Fibroblast of the conjunctiva (primary cell): ENCODE measurements at regions not wholly inside any gene's neighbourhood (a gene's known extent, or its start where the extent isn't known, plus 50 kb on each side); places are given as distances from the start of the nearest gene placed in this dataset.
"Not testable (repeated sequence)": the region's sequence is repeated elsewhere in the genome, so short reads cannot be mapped to it uniquely, and the experiment has no call there.

Source experiments
- DNase-seq: peaks from one replicate; pipeline ENCODE4 v3.0.0-alpha.2; 2010; ENCODE audit warnings: low read depth

DNA sequence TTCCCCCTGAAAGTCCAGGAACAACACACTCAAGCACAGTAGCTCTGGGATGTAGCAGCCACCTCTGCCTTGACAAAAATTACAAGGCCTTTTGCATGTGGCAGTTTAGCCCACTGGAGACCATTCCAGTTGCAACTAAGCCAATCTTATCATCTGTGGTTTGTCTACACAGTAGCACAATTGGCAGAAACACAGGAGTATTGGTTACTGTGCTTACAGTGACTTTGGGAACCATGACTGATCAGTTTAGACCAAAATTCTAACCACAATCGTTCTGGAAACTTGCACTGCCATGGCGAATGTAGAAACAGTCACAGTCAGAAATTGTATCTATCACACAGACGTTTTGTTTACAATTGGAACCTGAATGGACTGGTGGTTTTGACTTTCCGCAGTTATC, 403.7 kb upstream of the MEIS1 start:
- no peak for DNase-seq

DNA sequence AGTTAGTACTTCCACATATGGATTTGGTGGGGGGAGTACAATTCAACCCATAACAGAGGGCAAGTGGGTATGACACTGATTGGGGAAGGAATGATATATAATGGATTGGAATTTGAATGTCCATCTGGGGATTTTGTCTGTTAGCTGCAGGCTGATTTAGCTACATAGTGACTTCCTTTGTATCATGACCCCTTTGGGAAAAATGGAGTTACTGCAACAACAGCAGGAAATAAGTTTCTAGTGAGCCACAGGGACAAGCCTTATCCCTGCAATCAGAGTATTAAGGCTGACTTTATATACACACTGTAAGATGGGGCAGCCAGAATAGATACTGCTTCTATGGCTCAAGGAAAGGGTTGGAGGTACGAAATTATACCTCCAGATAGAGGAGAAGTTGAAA, 404.4 kb upstream of the MEIS1 start:
- DNase-seq = no peak

DNA sequence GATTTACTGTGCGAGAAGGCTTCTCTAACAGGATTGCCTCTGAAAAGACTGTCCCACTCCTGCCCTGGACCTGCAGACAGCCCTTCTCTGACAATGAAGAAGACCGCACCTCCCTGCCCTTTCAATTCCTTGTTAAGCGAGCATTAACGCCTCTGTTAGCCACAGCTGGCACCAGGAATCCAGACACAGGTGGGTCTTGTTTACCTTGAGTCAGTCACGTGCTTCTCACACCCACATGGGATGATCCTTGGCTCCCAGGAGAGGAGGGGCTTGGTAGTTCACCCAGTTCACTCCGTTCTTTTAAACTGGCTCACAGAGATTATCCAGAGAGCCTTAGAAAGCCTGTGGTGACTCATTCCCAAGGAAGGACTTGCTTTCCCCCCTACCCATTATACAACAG, 410.5 kb upstream of the MEIS1 start:
- no peak for DNase-seq

DNA sequence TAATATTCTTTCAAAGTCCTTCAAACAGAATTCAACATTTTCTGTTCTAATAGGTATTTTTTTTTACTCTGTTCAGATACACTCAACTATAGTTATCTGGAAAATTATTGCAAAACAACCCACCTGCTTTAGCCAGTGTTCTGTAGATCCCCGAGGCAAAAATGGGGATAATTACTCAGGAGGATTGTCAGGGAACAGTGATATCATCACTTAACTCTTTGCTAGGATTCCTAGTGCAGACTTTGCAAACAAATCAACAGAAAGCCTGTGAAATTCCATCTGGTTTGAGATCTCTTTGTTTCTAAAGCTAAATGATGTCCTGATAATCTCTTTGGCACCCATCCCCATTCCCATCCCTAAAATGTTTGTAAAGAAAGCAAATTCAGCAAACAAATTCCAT, 413.6 kb upstream of the MEIS1 start:
- DNase-seq = no peak

DNA sequence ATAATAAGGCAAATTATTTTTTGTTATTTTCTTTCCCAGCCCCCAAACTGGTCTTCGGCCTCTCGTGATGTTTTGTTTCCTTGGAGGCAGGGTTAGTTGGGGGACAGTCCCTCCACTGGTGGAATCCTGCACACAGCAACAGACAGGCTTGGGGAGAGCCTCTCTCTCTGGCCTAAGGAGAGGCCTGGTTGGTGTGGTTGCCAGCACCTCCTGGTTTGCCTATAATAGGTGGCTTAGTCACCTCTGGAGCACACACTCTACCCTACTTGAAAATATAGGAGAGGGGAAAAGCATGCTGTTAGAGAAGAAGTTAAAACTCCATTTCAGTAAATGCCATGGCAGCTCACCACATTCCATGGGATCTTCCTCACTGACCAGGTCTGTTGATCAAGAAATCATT, 417.2 kb upstream of the MEIS1 start:
- DNase-seq = no peak

DNA sequence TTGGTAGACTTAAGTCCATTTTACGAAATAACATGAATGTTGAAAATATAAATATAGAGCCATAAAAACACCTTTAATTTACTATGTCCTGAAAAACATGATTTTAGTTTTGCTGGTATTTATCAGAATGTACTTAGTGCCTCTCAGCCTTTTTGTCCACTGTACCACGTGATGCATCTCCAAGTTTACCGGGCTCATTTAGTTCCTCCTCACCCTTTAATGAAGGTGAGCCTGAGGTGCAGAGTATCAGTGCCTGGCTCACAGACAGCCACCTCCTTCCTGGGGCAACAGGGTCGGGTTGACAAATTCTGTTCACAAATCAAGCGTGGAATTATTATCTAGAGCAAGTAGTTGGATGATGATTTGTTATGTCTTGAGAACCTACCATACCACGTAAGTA, 420.5 kb upstream of the MEIS1 start:
- no peak for DNase-seq

DNA sequence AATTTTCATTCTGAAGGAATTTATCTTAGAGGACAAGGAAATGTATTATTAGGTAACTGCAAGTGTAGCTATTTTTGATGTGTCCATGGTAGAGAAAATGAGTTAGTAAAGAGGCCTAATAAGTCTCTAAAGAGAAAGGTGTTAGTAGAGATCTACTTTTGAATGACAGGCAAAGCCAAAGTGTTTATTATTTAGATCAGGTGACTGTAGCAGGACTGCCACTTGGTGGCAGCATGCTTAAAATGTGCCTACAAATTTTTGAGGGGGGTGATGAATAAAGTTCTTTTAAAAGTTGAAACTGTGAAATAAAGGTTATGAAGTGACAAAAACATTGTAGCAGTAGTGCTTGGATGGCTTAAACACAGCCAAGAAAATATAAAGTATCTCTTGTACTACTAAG, 421.5 kb upstream of the MEIS1 start:
- no peak for DNase-seq

DNA sequence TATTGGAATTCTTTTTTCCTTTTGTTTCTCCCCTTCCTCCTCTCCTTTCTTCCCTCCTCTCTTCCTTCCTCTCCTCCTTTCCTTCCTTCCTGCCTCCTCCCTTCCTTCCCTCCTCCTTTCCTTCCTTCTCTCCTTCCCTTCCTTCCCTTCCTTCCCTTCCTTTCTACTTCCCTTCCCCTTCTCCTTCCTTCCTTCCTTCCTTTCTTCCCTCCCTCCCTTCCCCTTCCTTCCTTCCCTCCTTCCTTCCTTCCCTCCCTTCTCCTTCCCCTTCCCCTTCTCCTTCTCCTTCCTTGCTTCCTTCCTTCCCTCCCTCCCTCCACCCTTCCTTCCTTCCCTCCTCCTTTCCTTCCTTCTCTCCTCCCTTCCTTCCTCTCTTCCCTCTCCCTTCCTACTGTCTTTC, 431.0 kb upstream of the MEIS1 start:
- no peak for DNase-seq

DNA sequence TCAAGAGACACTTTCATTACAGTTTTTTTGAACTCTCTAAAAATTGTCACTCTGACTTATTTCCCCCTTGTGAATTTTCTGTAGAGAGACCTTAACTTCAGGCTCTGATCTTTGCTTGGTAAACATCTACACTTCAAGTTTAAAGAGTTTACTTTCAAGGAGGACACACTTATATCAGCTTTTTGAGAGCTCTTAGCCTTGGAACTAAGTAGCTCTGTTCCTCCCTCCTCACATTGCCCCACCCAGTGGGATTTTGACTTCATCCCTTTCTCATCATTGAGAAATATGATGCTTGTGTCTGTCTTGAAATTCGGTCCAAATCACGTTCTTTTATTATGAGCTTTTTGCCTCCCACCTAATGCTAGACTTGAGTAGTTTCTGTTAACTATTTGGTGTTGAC, 433.4 kb upstream of the MEIS1 start:
- DNase-seq = no peak

DNA sequence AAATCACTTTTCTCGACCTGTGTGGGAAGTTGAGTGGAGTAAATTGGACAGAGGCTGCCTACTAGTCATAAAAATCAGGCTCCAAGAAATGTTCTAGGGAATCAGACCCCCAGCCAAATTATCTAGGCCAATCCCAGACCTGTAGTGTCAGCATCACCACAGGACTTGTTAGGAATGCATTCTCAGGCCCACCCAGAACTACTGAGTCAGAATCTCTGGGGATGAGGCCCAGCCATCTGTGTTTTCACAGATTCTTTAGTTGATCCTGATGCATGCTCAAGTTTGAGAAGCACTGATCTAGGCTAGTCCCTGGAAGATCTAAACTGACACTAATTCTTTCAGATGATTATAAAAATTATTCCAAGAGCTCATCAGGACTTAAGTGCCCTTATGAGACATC, 434.0 kb upstream of the MEIS1 start:
- no peak for DNase-seq

DNA sequence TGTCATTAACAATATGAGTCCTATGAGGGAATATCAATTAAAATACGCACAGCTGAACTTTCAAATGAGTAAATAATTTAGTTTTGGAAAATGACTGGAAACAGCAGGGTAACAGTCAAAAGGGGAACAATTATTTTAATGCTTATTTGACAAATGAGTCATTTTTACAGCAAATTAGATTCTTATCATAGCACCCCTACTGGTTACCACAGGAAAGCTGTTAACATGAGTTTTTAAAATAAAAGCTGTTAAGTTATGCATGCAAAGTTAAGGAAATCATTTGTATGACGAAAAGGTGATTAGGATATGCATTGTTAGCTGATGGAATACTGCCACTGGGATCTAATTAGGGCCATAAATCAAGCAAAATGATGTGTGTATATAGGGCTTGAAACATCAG, 435.1 kb upstream of the MEIS1 start:
- no peak for DNase-seq

DNA sequence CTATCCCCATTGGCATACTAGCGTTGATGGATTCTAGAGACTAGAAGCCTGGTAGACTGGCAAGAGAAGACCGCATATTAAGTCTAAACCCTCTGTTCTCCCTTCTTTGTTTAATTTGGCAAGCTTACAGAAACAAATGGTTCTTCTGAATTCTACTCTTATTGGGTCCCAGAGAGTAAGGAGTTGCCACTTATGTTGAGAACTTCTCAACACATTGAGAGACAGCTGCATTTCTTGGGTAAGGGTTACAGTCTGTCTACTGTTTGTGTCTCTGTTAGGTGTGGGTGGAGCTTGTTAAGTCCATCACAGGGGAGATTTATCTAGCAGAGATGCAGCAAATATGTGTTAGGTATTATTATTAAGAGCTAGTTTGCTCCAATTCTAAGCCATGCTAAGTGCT, 435.8 kb upstream of the MEIS1 start:
- no peak for DNase-seq

DNA sequence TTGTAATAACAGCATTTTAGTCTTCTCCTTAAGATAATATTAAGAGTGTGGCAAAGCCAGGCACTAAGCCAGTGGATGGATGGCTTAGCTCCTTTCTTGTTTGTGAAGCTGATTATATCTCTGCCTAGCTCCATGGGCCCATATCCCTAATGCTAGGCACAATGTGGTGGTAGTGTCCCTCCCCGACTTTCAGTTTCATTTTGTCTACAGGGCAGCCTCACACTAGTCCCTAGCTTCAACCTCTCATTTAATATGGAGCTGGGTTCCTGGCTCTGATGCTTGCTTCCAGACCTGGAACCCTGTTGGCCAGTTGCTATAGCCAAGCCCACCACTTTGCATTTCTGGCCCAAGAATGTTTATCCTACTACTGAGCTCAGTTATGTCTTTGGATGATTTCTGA, 437.0 kb upstream of the MEIS1 start:
- no peak for DNase-seq

DNA sequence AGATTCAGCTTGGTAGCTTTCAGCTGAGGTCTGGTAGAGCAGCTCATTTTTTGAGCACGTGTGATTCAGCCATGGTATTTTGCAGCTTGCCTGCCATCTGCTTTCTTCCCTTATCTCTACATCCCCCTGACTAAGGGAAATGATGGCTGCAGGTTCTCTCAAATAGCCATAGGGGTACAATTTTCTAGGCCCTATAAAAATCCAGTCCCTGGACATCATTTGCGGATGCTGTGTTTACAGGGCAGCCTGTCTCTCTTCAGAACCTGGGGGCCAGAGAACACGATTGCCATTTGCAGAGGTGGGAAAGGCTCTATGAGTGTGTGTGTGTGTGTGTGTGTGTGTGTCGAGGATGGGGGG, 442.7 kb upstream of the MEIS1 start:
- DNase-seq = no peak

DNA sequence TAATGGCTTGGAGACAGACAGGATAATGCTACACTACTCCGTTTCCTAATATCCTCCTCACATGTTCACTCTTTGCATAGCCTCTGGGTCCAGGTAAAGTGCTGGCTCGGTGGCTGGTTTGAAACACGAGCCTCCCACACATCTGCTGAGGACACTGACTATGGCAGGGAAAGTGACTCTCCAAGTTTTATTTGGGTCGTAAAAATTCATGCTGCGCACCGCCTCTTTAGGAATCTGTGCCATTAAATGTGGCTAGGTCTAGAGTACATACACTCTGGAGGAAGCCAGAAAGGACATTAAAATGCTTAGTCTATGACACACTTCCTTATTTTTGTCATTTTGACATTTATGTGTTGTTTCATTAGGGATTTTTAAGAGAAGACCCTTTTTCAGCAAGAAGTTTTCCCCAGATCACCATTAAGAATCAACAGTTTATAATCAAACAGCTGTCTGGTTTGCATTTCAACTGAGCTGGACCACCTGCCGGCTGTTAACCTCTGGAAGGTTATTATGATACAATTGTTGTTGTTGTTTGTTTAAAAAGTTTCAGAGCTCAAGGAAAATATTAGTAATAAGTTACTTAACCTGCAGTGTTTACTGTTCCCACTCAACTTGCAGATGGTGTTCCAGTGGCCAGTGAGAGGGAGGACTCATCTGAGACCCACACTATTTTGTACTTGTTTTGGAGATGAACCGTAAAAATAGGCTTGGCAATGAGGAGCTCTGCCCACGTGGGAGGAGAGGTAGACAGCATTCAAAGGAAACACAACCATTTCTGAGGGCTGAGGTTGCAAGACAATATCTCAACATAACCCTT, 443.3 kb upstream of the MEIS1 start:
- no peak for DNase-seq

DNA sequence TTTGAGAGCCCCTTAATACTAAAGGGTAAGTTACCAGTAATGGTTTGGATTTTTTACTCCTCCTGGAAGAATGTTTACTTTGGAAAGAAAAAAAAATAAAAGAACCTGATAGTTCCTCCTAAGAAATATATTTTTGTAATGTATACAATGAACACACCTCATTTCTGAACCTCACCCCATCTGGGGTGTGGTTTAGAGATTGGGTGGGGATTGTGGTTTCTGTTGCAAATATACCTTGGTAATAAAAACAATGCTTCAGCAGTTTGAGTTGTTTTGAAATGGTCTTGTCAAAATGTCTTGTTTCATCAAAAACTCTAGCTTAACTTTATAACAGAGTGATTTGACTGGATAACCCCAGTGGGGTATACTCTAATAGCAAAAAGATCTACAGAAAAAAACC, 448.9 kb upstream of the MEIS1 start:
- no peak for DNase-seq

DNA sequence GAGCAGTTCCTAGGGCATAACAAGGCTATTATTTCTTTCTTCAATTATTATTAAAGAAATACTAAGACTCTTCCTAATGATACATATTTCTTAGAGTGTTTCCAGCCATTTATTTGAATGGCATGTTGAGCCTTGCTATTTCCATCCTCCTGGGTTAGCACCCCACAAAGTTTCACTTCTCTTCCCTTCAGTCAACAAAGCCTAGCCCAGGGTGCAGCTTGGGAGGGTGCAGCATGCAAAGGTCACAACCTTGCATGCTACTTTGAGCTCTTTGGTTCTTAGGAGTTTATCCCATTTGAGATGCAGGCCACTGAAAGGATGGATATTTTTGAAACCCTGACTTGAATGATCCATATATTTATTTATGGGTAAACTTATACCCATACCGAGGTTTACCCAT, 454.4 kb upstream of the MEIS1 start:
- no peak for DNase-seq

DNA sequence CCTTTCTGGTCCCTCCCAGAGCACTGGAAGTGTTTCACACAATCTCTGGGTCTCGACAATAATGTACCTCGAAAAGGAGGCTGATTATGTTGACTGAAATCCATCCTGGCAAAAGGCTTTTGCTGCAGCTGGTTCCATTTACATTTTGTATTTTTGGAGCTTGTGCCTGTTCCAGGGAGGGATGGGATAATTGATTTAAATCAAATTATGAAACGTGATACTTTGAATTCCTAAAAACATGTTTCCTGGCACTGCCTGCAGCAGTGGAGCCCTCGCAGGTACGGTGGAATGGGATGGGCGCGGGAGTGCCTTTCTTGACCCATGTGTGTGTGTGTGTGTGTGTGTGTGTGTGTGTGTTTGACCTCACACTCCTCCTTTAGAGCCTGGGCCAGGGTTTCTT, 455.5 kb upstream of the MEIS1 start:
- DNase-seq = no peak

DNA sequence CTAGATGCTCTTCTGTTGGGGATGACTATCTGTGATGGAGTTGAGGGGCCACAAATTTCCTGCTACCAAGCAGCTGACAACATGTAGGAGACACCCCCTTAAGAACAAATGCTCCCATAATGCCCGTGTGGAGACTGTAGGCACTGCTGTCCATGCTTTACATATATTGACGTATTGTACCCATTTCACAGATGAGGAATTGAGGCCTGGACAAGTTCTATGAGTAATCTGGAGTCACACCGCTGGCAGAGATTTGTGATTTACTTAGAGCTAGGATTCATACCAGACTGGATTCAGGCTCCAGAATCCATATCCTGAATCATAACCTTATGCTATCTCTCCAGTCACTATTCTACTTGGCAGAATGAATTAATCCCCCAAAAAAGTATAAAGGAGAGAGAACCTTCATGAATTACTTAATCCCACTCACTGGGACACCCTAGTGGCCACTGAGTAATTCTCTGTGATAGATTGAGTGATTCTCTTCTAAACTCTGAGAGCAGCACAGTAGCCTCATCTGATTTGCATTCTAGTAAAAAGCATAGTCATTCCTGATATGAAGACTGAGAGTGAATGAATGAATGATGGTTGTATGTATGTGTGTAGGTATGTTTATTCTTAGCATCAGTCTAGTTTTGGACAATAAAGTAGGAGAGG, 460.7 kb upstream of the MEIS1 start:
- no peak for DNase-seq

DNA sequence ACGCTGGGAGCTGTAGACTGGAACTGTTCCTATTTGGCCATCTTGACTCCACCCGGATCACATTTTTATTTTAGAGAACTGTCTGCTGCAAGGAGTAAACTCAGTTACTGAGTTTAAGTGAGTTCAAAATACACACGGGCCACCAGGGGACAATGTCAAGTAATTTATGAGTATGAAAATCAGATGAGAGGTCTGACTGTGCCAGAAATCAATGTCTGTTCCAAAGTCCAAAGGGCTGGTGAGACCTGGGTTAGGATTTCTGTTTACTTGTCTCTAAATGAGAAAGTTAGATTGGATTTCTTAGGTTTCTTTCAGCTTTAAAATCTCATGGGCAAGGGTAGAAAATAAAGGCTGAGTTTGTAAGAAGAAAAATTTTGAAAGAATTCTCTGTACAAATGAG, 465.8 kb upstream of the MEIS1 start:
- DNase-seq = no peak

DNA sequence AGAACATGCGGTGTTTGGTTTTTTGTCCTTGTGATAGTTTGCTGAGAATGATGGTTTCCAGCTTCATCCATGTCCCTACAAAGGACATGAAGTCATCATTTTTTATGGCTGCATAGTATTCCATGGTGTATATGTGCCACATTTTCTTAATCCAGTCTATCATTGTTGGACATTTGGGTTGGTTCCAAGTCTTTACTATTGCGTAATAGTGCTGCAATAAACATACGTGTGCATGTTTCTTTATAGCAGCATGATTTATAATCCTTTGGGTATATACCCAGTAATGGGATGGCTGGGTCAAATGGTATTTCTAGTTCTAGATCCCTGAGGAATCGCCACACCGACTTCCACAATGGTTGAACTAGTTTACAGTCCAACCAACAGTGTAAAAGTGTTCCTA, 471.6 kb upstream of the MEIS1 start:
- not testable (repeated sequence) for DNase-seq

DNA sequence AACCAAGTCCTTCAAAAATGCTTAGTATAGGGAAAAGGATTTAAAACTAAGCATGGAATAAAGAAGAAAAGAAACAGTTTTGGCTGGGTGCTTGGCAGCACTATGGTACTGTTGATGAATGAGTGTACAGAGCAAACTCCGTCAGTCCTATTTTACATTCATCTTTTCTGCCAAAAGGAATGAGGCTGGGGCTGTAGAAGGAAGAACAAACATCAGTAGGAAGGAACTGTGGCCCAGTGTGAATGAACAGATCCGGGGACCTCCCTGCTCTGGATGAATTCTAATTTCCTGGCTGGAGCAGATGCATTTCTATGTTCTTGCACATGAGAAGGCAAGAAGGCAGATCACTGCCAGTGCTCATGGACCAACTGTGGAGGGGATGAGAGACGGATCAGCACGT, 474.0 kb upstream of the MEIS1 start:
- no peak for DNase-seq

DNA sequence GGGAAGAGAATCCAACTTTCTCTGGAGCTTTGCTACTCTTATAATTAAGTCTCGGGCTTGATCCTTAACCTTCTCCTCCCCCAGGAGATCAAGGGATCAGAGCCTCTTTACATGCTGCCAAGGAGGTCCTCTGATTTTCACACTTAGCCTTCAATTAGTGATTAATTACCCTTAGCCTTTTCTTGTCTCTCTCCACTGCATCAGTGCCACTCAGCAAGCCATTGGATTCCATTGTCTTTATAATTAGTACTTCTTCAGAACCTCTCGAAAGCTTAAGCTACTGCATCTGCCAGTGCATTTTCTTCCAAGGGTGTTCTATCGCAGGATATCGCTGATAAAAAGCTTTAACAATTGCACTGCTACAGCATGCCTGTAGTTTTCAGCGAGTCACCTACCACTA, 477.0 kb upstream of the MEIS1 start:
- DNase-seq = no peak

DNA sequence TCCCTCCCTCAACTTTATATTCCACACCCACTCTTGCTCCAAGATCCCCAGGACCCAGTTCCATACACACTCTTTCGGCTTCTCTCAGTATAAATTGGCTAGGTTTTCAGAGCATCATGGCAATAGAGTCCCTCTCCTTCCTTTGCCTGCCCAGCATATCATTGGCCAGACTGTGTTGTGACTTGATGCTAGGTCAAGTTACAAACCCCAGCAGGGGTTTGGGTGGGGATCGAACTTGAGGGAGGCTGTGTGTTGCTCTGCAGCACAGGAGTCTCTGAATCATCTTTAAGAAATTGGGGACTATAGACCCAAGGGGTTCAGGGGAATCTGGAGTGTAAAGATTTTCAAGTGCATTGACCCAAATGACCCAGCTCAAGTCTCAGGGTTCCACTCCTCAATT, 477.5 kb upstream of the MEIS1 start:
- no peak for DNase-seq
